Activated effector memory CD4-positive, alpha-beta T cell treated with Interleukin-2 at 50 U/mL for 16 hours (primary cell): ENCODE measurements at regions not wholly inside any gene's neighbourhood (a gene's known extent, or its start where the extent isn't known, plus 50 kb on each side); places are given as distances from the start of the nearest gene placed in this dataset.
"Not testable (repeated sequence)": the region's sequence is repeated elsewhere in the genome, so short reads cannot be mapped to it uniquely, and the experiment has no call there.

Source experiments
- DNase-seq: peaks from one replicate; pipeline ENCODE4 v3.0.0-alpha.2; 2020

GRCh38 chr11:15824060-15824459 is 532.3 kb downstream of the SOX6 start:
- DNase-seq = no peak

DNA sequence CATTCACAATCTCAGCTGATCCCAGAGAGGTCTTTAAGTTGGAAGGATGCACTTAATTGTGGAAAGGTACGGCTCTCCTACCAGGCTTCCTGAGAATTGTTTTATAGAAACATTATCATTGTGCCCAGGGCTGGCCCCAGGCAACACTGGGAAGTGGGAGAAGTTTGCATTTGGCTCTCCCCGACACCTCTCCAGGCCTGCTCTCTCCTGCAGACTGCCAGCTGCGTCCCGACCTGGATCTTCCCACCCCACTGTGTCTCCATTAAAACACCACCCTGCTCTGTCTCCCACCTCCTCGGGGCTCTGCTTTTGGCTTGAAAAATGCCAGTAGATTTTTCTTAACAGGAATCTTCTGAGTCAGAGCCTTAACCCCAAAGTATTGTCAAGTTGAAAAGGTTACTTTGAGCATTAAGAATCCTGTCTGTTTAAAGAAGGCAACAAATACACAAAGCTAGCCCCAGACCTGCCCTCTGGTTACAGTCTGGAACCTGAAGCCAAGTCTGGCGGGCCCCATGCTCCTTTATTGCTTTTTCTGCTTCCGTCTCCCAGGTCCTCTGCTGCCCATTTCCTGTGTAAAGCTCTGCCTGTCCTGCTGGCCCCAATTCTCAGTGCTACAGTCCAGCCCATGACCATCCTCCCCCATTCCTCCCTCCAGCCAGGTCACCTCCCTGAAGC is 530.2 kb downstream of the SOX6 start:
- DNase-seq = no peak

DNA sequence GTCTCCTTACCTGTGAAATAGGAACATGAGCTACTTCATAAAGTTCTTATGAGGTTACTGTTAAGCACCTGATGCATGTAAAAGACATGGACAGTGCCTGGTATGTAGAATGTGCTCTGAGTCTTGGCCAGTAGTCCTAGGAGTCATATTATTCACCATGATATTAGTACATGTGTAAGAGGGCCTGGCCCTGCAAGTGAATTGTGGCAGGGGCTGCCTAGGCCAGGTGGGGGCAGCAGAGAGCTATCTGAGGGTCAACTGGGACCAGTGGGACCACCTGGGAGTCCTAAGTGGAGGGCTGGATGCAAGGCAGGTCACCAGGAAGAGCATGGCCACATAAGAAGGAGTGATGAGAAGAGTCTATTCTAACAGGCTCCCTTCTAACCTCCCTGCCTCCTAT is 529.5 kb downstream of the SOX6 start:
- no peak for DNase-seq

- no peak for DNase-seq
Measured at GRCh38 chr11:15828215-15828853, 528.0 kb downstream of the SOX6 start.

GRCh38 chr11:15829312-15829711 is 527.0 kb downstream of the SOX6 start:
- no peak for DNase-seq

DNA sequence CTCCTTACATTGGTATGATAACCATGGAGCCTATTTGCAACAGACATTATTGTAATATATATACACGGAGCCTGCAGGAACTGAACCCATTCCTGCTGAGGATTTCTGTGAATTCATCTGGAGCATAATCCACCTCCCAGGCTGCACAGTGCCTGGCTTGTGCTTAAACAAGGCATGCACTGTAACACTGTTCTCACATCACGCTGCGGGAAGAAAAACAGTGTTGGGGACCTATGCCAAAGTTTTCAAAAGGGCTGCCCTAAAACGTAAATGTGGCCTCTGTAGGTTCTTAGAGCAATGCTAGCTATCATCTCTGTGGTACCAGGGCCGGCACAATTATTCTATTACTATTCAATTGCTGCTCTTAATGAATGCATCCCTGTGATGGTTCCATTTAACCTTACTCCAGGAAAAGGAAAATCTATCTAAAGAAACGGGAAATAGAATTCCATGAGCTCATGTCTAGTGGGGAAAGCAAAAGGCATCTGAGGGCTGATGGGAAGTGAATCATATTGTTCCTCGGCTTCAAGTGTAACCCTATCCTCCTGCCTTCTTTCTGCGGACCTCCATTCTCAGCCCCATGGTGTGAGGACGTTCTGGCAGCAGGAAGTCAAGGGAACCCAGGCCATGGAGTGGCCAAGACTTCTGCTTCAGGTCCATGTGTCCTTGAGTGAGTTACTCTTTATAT is 525.5 kb downstream of the SOX6 start:
- no peak for DNase-seq

- DNase-seq = no peak
Measured at GRCh38 chr11:15835788-15836411, 520.4 kb downstream of the SOX6 start.

GRCh38 chr11:15836795-15837194 is 519.6 kb downstream of the SOX6 start:
- DNase-seq = no peak

GRCh38 chr11:15837901-15838489 is 518.4 kb downstream of the SOX6 start:
- DNase-seq = no peak

DNA sequence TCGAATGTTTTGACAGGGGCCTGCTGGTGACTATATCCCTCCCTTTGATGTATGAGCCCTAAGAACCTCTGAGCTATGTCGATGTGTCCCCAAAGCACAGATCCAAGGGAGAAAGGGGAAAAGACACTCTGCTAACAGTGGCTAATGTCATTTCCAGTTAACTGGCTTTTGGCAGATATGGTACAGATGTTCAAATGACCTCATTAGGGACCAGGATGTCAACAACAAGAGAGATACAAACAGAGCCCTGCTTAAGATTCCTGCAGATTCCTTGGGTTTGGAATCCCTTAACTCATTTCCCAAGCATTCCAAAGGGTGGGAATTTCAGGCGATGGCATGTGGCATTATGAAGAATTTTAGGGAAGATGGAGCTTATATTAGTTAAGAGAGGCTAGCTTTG is 517.3 kb downstream of the SOX6 start:
- DNase-seq = no peak

- no peak for DNase-seq
Measured at GRCh38 chr11:15840966-15841365, 515.4 kb downstream of the SOX6 start.

DNA sequence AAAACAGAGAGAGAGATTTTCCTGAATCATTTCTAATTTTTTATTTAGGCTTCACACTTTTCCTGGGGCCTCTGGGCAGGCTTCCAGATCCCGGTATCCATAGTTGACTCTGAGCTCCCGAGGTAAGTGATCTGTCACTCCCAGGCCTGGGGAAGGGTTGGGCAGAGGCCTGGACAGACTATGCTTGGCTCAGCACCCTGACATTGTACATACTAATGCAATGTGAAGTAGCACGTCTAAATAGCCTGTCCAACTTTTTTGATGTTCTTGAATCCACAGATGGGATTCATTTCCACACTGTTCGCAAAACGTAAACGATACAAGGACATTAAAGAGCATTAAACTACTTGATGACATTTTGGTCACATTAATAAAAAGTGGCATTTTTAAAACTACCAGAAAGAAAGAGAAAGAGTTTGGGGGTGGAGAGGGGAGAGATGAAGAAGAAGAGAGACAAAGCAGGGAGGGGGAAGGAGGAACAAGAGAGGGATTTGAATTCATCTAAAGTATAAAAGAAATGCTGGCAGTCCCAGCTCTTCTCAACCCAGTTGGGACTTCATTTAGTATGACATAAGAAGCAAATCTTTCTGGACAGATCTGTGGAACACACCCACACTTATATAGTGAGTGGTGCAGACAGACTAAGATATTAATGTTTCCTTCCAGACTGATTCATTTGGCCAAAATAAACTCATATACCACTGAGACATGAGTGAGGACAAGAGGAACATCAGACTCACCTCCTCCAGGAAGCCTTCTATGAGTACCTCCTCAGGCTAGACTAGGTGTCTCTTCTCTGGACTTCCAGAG is 514.2 kb downstream of the SOX6 start:
- no peak for DNase-seq

DNA sequence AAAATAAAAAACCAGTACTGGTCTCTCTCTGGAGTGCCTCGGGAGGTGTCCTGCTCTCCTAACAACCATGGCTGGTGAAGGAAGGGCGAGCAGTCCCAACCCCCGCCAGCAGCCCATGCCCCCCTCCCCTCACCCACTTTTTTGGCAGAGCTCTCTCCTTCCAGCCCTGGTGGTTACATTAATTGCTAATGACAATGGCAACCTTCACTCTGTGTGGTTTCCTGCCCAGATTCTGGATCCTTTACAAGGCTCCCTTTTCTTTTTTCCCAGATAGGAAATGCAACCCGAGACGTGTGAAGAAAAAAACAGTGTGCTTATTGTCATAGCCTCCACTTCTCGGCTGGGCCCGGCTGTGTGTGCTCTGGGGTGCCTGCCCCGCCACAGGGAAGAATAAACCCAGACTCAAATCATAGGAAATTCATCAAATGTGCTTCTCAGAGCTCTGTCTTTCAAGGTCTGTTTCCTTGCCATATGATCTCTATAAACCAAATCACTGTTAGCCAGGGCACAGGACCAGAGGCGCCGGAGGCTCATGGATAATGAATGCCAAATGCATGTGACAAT is 513.0 kb downstream of the SOX6 start:
- no peak for DNase-seq

- DNase-seq = no peak
Measured at GRCh38 chr11:15845261-15845660, 511.1 kb downstream of the SOX6 start.

DNA sequence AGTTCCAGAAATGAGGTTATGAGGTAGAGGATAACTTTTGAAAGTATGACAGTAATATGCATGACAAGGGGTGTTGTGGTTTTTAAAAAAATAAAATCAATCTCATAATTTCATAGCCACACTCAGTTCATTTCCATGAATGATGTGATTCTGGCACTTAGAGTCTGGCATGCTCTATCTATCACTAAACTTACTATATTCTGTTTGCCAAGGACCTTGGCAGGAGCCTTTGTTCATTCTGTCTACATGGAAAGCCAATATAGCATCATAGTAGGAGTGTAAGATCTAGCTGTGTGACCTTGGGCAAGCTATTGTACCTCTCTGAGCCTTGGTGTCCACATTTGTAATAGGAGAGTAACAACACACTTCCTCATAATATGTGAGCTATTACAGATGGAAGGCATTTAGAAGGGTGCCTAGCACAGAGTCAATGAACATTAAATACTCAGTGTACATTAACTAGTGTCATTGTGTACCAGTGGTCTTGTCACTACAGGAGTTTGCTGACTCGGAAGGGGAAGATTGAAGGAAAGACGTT is 507.6 kb downstream of the SOX6 start:
- no peak for DNase-seq

- DNase-seq = no peak
Measured at GRCh38 chr11:15849257-15849656, 507.1 kb downstream of the SOX6 start.

DNA sequence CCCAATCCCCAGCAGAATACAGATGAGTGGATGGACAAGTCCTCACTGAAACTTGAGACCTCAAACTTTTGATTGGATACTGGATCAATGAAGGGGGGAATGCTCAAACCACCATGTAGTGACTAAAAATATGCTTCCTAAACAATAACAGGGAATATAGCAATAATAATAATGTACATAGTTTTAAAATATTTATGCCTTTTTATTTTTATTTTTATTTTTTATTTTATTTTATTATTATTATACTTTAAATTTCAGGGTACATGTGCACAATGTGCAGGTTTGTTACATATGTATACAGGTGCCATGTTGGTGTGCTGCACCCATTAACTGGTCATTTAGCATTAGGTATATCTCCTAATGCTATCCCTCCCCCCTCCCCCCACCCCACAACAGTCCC is 506.0 kb downstream of the SOX6 start:
- not testable (repeated sequence) for DNase-seq

DNA sequence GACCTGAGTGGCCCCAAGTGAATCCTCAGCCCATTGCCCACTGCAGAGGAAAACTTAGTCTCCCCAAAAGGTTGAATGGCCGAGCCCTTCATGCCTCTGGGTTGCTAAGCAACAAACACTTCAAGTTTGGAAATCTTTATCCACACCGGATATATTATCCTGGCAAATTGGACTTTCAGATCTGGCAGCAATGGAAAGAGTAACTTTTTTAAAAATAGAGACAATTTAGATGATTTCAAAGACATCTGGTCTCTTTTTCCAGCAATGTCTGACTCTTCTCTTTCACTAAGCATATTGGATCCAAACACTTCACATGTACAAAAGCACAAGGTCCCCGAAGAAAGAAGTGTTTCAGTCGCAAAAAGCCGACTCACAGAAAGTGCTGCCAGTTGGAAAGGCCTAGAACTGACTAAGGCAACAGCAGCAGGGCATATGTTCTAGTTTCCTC is 505.3 kb downstream of the SOX6 start:
- no peak for DNase-seq

GRCh38 chr11:15852179-15852578 is 504.2 kb downstream of the SOX6 start:
- DNase-seq = no peak

- DNase-seq = no peak
Measured at GRCh38 chr11:15854245-15854644, 502.1 kb downstream of the SOX6 start.

DNA sequence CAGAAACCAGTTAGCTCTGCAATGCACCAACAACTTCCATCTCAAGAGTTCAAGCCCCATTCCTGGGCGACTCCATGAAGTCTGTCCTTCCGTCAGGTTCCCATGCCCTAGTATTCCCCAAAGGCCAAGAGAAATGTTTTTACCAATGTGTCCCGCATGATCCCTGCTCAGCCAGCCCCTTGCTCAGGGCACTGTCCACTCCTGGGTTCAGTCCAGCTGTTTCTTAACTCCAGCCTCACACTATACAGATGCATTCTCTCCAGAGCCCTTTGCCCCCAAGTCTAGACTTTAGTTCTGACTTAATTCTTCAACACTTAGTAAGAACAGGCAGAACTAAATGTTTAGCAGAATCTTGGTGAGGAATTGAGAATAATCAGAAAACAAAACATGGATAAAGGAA is 497.5 kb downstream of the SOX6 start:
- no peak for DNase-seq

- DNase-seq = no peak
Measured at GRCh38 chr11:15859411-15859810, 496.9 kb downstream of the SOX6 start.
